ENCODE measurements at regions not wholly inside any gene's neighbourhood (a gene's known extent, or its start where the extent isn't known, plus 50 kb on each side); places are given as distances from the start of the nearest gene placed in this dataset.
"Not testable (repeated sequence)": the region's sequence is repeated elsewhere in the genome, so short reads cannot be mapped to it uniquely, and the experiment has no call there.

- not testable (repeated sequence) for H3K4me3 ChIP-seq (ENCODE audit: low read depth, low read length); DNase-seq (ENCODE audit: low read depth)
Measured at GRCh38 chr2:89177004-89177403, 485.5 kb downstream of the RPIA start.

- DNase-seq (ENCODE audit: low read depth); H3K4me3 ChIP-seq (ENCODE audit: low read depth, low read length): not testable (repeated sequence)
Measured at GRCh38 chr2:89182221-89182620, 490.7 kb downstream of the RPIA start.

- not testable (repeated sequence) for DNase-seq (ENCODE audit: low read depth); H3K4me3 ChIP-seq (ENCODE audit: low read depth, low read length)
Measured at GRCh38 chr2:89184746-89185145, 493.3 kb downstream of the RPIA start.

GRCh38 chr2:89195636-89196251 is 504.3 kb downstream of the RPIA start:
- not testable (repeated sequence) for H3K4me3 ChIP-seq (ENCODE audit: low read depth, low read length); DNase-seq (ENCODE audit: low read depth)

- not testable (repeated sequence) for DNase-seq (ENCODE audit: low read depth); H3K4me3 ChIP-seq (ENCODE audit: low read depth, low read length)
Measured at GRCh38 chr2:89196719-89197118, 505.2 kb downstream of the RPIA start.

- H3K4me3 ChIP-seq (ENCODE audit: low read depth, low read length); DNase-seq (ENCODE audit: low read depth): not testable (repeated sequence)
Measured at GRCh38 chr2:89198026-89198425, 506.6 kb downstream of the RPIA start.

GRCh38 chr2:89199453-89200246 is 508.2 kb downstream of the RPIA start:
- DNase-seq (ENCODE audit: low read depth); H3K4me3 ChIP-seq (ENCODE audit: low read depth, low read length): not testable (repeated sequence)

GRCh38 chr2:89200247-89200527 is 508.7 kb downstream of the RPIA start:
- H3K4me3 ChIP-seq (ENCODE audit: low read depth, low read length); DNase-seq (ENCODE audit: low read depth): not testable (repeated sequence)

- DNase-seq (ENCODE audit: low read depth); H3K4me3 ChIP-seq (ENCODE audit: low read depth, low read length): not testable (repeated sequence)
Measured at GRCh38 chr2:89202518-89202917, 511.0 kb downstream of the RPIA start.

GRCh38 chr2:89205153-89205552 is 513.7 kb downstream of the RPIA start:
- H3K4me3 ChIP-seq (ENCODE audit: low read depth, low read length); DNase-seq (ENCODE audit: low read depth): not testable (repeated sequence)
- TF ChIP-seq CTCF (IDR thresholded peaks at IDR 0.05; ENCODE audit: low read depth, low read length, missing control alignments), result peak; percentile 65

GRCh38 chr2:89208144-89208932 is 516.9 kb downstream of the RPIA start:
- DNase-seq (ENCODE audit: low read depth); H3K4me3 ChIP-seq (ENCODE audit: low read depth, low read length): not testable (repeated sequence)

GRCh38 chr2:89213151-89213550 is 521.7 kb downstream of the RPIA start:
- TF ChIP-seq CTCF (IDR thresholded peaks at IDR 0.05; ENCODE audit: low read depth, low read length, missing control alignments), result peak; percentile 19
- not testable (repeated sequence) for DNase-seq (ENCODE audit: low read depth)

GRCh38 chr2:89213811-89214210 is 522.3 kb downstream of the RPIA start:
- H3K4me3 ChIP-seq (ENCODE audit: low read depth, low read length); DNase-seq (ENCODE audit: low read depth): not testable (repeated sequence)

More at GRCh38 chr2:89213151-89213550, 521.7 kb downstream of the RPIA start:
- not testable (repeated sequence) for H3K4me3 ChIP-seq (ENCODE audit: low read depth, low read length)

- DNase-seq (ENCODE audit: low read depth), result not testable (repeated sequence)
Measured at GRCh38 chr2:89221474-89221873, 530.0 kb downstream of the RPIA start.

GRCh38 chr2:89222063-89222732 is 530.7 kb downstream of the RPIA start:
- not testable (repeated sequence) for DNase-seq (ENCODE audit: low read depth); H3K4me3 ChIP-seq (ENCODE audit: low read depth, low read length)

More at GRCh38 chr2:89221474-89221873, 530.0 kb downstream of the RPIA start:
- H3K4me3 ChIP-seq (ENCODE audit: low read depth, low read length), result not testable (repeated sequence)

All from GM12864 (cell line).